ENCODE measurements at regions not wholly inside any gene's neighbourhood (a gene's known extent, or its start where the extent isn't known, plus 50 kb on each side); places are given as distances from the start of the nearest gene placed in this dataset.

DNA sequence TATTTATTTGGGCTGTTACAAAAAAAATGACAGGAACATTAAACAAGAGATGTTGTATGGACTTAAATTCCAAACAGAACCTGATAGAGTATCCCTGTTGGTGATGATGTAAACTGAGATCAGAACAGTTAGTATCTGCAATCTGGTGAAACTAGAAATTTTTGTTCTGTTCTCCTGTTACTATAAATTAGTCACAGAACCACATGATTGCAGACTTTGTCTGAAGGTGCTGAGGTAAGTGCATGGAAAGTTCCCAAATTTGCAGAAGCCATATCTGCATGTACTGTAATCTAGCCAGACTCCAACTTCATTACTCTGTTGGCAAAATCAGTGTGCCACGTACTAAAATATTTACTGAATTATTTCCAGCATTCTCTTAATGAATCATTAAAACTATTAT, 516.3 kb upstream of the FSIP2 start:
- no peak for DNase-seq
- TF ChIP-seq, protein P1, sequence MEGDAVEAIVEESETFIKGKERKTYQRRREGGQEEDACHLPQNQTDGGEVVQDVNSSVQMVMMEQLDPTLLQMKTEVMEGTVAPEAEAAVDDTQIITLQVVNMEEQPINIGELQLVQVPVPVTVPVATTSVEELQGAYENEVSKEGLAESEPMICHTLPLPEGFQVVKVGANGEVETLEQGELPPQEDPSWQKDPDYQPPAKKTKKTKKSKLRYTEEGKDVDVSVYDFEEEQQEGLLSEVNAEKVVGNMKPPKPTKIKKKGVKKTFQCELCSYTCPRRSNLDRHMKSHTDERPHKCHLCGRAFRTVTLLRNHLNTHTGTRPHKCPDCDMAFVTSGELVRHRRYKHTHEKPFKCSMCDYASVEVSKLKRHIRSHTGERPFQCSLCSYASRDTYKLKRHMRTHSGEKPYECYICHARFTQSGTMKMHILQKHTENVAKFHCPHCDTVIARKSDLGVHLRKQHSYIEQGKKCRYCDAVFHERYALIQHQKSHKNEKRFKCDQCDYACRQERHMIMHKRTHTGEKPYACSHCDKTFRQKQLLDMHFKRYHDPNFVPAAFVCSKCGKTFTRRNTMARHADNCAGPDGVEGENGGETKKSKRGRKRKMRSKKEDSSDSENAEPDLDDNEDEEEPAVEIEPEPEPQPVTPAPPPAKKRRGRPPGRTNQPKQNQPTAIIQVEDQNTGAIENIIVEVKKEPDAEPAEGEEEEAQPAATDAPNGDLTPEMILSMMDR (IDR thresholded peaks at IDR 0.05): no peak
- no peak overlapping the region for H3K27ac ChIP-seq
- no peaks in the 10 kb centered on the region for H3K9me3 ChIP-seq
- H3K9ac ChIP-seq (ENCODE audit: low read depth in 2 of 2, low read length in 2 of 2): no peak overlapping the region
- H3K36me3 ChIP-seq: no peaks in the 10 kb centered on the region
- H3K4me3 ChIP-seq: no peak overlapping the region
- intact Hi-C loops (cut with DNase I): no loop called here
- no peaks in the 10 kb centered on the region for H3K27me3 ChIP-seq
- H3K4me1 ChIP-seq: no peaks in the 10 kb centered on the region

DNA sequence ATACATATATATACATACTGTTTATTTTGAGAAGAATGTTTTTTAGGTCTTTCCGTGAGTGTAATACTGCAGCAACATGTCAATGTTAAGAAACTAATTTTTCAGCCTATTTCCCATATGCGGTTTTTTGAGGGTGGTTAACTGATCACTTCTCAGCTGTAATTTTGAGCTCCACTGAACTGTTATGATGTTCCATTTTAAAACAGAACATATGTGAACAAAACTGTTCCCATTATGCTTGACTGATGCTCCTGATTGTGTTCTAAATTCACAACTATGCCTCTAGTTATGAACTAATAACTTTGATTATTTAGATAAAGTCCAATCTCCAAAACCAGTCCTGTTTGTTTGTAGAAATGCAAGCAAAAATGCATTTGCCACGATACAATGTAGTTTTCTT, 511.2 kb upstream of the FSIP2 start:
- no peak for DNase-seq
- Histone ChIP-seq H3K9me3 (no peaks in the 10 kb centered on the region), H3K27ac (no peak overlapping the region), H3K4me3 (no peak overlapping the region), H3K4me1 (no peaks in the 10 kb centered on the region), H3K9ac (ENCODE audit: low read depth in 2 of 2, low read length in 2 of 2) (no peak overlapping the region), H3K27me3 (no peaks in the 10 kb centered on the region), H3K36me3 (no peaks in the 10 kb centered on the region)
- TF ChIP-seq, protein P1 (IDR thresholded peaks at IDR 0.05): no peak
- intact Hi-C loops (cut with DNase I): no loop called here

DNA sequence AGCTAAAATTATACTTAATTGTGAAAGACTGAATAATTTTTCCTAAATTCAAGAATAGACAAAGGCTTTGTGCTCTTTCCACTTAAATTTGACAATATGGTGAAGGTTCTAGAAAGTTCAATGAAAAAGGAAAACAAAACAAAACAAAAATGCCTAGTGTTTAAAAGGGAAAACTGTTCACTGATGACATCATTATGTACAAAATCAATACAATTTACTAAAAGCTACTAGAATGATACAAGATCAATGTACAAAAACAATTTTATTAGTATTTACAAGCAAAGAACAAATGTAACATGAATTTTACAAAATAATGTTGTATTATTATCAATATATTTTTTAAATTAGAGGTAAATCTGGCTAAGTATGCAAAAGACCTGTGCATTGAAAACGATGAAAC, 499.1 kb upstream of the FSIP2 start:
- no peak overlapping the region for H3K9ac ChIP-seq (ENCODE audit: low read depth in 2 of 2, low read length in 2 of 2)
- no peaks in the 10 kb centered on the region for H3K36me3 ChIP-seq
- intact Hi-C loops (cut with DNase I): no loop called here
- H3K9me3 ChIP-seq: no peaks in the 10 kb centered on the region
- no peak overlapping the region for H3K4me3 ChIP-seq
- no peaks in the 10 kb centered on the region for H3K4me1 ChIP-seq
- H3K27me3 ChIP-seq: no peaks in the 10 kb centered on the region
- no peak for DNase-seq
- TF ChIP-seq, protein P1 (IDR thresholded peaks at IDR 0.05): no peak
- no peak overlapping the region for H3K27ac ChIP-seq

DNA sequence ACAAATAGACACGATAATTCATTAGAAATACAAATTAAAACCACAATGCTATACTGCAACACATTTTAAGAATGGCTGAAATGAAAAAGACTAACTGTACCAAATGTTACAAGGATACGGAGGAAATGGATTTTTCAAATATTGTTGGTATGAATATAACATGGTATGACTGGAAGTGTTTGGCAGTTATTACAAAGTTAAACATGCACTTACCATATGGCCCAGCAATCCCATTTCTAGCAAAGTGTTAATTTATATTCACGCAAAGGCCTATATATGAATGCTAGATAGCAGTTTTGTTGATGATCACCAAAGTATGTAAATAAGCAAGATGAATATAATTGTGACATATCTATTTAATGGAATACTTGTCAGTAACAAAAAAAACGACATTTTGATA, 497.8 kb upstream of the FSIP2 start:
- H3K4me3 ChIP-seq: no peak overlapping the region
- H3K27ac ChIP-seq: no peak overlapping the region
- no peak for DNase-seq
- TF ChIP-seq, protein P1 (IDR thresholded peaks at IDR 0.05): no peak
- H3K36me3 ChIP-seq: no peaks in the 10 kb centered on the region
- intact Hi-C loops (cut with DNase I): no loop called here
- H3K27me3 ChIP-seq: no peaks in the 10 kb centered on the region
- H3K9me3 ChIP-seq: no peaks in the 10 kb centered on the region
- H3K4me1 ChIP-seq: no peaks in the 10 kb centered on the region
- no peak overlapping the region for H3K9ac ChIP-seq (ENCODE audit: low read depth in 2 of 2, low read length in 2 of 2)

DNA sequence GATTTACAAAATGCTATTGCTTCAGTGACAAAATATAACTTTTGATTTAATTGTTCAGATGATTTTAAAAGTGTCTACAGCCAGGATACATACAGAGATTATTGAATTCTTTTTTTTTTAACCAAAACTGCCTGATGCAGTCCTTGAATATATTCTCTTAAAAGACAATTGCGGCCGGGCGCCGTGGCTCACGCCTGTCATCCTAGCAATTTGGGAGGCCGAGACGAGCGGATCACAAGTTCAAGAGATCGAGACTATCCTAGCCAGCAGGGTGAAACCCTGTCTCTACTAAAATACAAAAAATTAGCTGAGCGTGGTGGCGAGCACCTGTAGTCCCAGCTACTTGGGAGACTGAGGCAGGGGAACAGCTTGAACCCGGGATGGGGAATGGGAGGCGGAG, 497.0 kb upstream of the FSIP2 start:
- no peaks in the 10 kb centered on the region for H3K4me1 ChIP-seq
- H3K9me3 ChIP-seq: no peaks in the 10 kb centered on the region
- no peaks in the 10 kb centered on the region for H3K36me3 ChIP-seq
- no peaks in the 10 kb centered on the region for H3K27me3 ChIP-seq
- H3K9ac ChIP-seq (ENCODE audit: low read depth in 2 of 2, low read length in 2 of 2): no peak overlapping the region
- no peak overlapping the region for H3K4me3 ChIP-seq
- DNase-seq: no peak
- no peak overlapping the region for H3K27ac ChIP-seq
- TF ChIP-seq, protein P1 (IDR thresholded peaks at IDR 0.05): no peak
- intact Hi-C loops (cut with DNase I): no loop called here

DNA sequence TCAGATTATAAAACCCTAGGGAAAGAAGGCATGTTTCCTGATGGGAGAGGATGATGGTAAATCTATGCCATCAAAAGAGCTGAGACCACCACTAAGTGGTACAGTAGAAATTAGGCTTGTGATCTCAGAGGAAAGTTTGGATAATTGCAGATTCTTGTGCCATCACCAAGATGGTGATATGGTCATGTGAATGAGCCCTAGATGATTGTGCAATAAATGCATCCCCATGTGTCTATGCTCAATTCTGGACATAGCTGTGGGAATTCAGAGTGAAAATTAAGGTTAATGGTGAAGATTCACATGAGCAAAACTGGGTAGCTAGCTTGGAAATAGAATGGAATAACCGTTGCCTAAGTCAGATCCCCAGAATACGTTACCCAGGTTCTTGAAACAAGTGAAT, 496.1 kb upstream of the FSIP2 start:
- no peak overlapping the region for H3K9ac ChIP-seq (ENCODE audit: low read depth in 2 of 2, low read length in 2 of 2)
- no peak overlapping the region for H3K27ac ChIP-seq
- H3K36me3 ChIP-seq: no peaks in the 10 kb centered on the region
- H3K4me3 ChIP-seq: no peak overlapping the region
- TF ChIP-seq, protein P1 (IDR thresholded peaks at IDR 0.05): no peak
- intact Hi-C loops (cut with DNase I): no loop called here
- H3K27me3 ChIP-seq: no peaks in the 10 kb centered on the region
- DNase-seq: no peak
- no peaks in the 10 kb centered on the region for H3K9me3 ChIP-seq
- no peaks in the 10 kb centered on the region for H3K4me1 ChIP-seq

Measured in colonic mucosa (tissue), 4 donors.